COLO668 (cell line): ENCODE measurements at regions not wholly inside any gene's neighbourhood (a gene's known extent, or its start where the extent isn't known, plus 50 kb on each side); places are given as distances from the start of the nearest gene placed in this dataset.

ENCODE experiments used
- DNase-seq: peaks from one replicate; lab custom pipeline; 2025; ENCODE audit not compliant: unreplicated experiment; lab: John Stamatoyannopoulos, UW

GRCh38 chr4:179867300-179867878 lies 2375.8 kb upstream of the TENM3 start:
- peak; percentile 41 for DNase-seq

GRCh38 chr4:179871726-179872125 lies 2371.5 kb upstream of the TENM3 start:
- DNase-seq, result no peak

- DNase-seq, result no peak
Measured at GRCh38 chr4:179872755-179873154, 2370.4 kb upstream of the TENM3 start.

- no peak for DNase-seq
Measured at GRCh38 chr4:179880756-179881155, 2362.4 kb upstream of the TENM3 start.

GRCh38 chr4:179894066-179894778 lies 2349.0 kb upstream of the TENM3 start:
- no peak for DNase-seq

GRCh38 chr4:179919587-179919986 lies 2323.6 kb upstream of the TENM3 start:
- DNase-seq, result no peak

GRCh38 chr4:179927473-179927872 lies 2315.7 kb upstream of the TENM3 start:
- no peak for DNase-seq

- DNase-seq, result no peak
Measured at GRCh38 chr4:179941911-179942310, 2301.3 kb upstream of the TENM3 start.

- DNase-seq, result no peak
Measured at GRCh38 chr4:179976777-179977176, 2266.4 kb upstream of the TENM3 start.

- no peak for DNase-seq
Measured at GRCh38 chr4:179977378-179977777, 2265.8 kb upstream of the TENM3 start.

- DNase-seq, result no peak
Measured at GRCh38 chr4:179981161-179981560, 2262.0 kb upstream of the TENM3 start.

GRCh38 chr4:179989975-179990374 lies 2253.2 kb upstream of the TENM3 start:
- no peak for DNase-seq

GRCh38 chr4:180009316-180009715 lies 2233.9 kb upstream of the TENM3 start:
- no peak for DNase-seq

GRCh38 chr4:180028682-180029081 lies 2214.5 kb upstream of the TENM3 start:
- peak; percentile 55 for DNase-seq

- DNase-seq, result no peak
Measured at GRCh38 chr4:180031330-180031729, 2211.9 kb upstream of the TENM3 start.

GRCh38 chr4:180041576-180041975 lies 2201.6 kb upstream of the TENM3 start:
- no peak for DNase-seq

- no peak for DNase-seq
Measured at GRCh38 chr4:180052629-180053028, 2190.6 kb upstream of the TENM3 start.

- no peak for DNase-seq
Measured at GRCh38 chr4:180054291-180054690, 2188.9 kb upstream of the TENM3 start.

GRCh38 chr4:180057299-180057721 lies 2185.9 kb upstream of the TENM3 start:
- no peak for DNase-seq

- peak; percentile 64 for DNase-seq
Measured at GRCh38 chr4:180057891-180058671, 2185.1 kb upstream of the TENM3 start.

GRCh38 chr4:180058691-180059215 lies 2184.4 kb upstream of the TENM3 start:
- peak; percentile 72 for DNase-seq
